Lower leg skin (tissue), 4 donors: ENCODE measurements at regions not wholly inside any gene's neighbourhood (a gene's known extent, or its start where the extent isn't known, plus 50 kb on each side); places are given as distances from the start of the nearest gene placed in this dataset.

Source experiments
- DNase-seq, 2 donors: peaks; one replicate each; pipeline ENCODE4 v3.0.0-alpha.2; 2019; ENCODE audit warnings: low spot score in 2 of 2
- H3K4me3 ChIP-seq: fragments of 200-600 bp; sonication (generic); 2 replicates; pipeline ENCODE4 v1.5.1; 2017; ENCODE audit warnings: mild to moderate bottlenecking, low read depth; ENCODE audit not compliant: poor library complexity, severe bottlenecking
- CTCF ChIP-seq, 3 donors: fragments of 450-650 bp; IDR thresholded peaks; one replicate each; pipeline ENCODE4 v1.5.1; 2016; ENCODE audit warnings: antibody characterized with exemption in 3 of 3, mild to moderate bottlenecking in 3 of 3, moderate library complexity in 2 of 3
- POLR2A ChIP-seq, 2 donors: fragments of 450-650 bp; IDR thresholded peaks; one replicate each; pipeline ENCODE4 v1.6.1; 2016 to 2017; ENCODE audit warnings: antibody characterized with exemption in 2 of 2, mild to moderate bottlenecking in 1 of 2, moderate library complexity in 1 of 2
- WGBS, 2 donors: methylation state at CpG; one replicate each; pipeline ENCODE4 v1.1.5; 2018; 5-methylcytosine and 5-hydroxymethylcytosine counted together
- intact Hi-C: fragments of 100-400 bp; cut with DNase I; formaldehyde crosslinking; loops from one replicate; pipeline ENCODE4 v1.15.0; 2023; ENCODE audit warnings: low total_unique reads

- intact Hi-C loops, result no loop called here
- TF ChIP-seq POLR2A (IDR thresholded peaks at IDR 0.05) (no peak), CTCF (IDR thresholded peaks at IDR 0.05) (no peak)
- WGBS, 2 donors, result 47 to 55% methylated on average over 21 to 22 of the region's 22 CpGs
- no peak overlapping the region for H3K4me3 ChIP-seq
- DNase-seq, result peak in 1 of 2 donors; percentile 61
Measured at GRCh38 chr14:104342435-104343293, 204.3 kb downstream of the KIF26A start.

GRCh38 chr14:104343294-104343625, 204.9 kb downstream of the KIF26A start:
- intact Hi-C loops, result no loop called here
- DNase-seq, result no peak
- no peak overlapping the region for H3K4me3 ChIP-seq
- WGBS, 2 donors, result 45 to 74% methylated on average over 1 to 6 of the region's 6 CpGs
- TF ChIP-seq POLR2A (IDR thresholded peaks at IDR 0.05) (no peak), CTCF (IDR thresholded peaks at IDR 0.05) (no peak)

GRCh38 chr14:104343690-104344640, 205.6 kb downstream of the KIF26A start:
- WGBS, 2 donors, result 57 to 73% methylated on average over 10 of the region's 11 CpGs
- DNase-seq, result peak in 1 of 2 donors; percentile 85
- TF ChIP-seq POLR2A (IDR thresholded peaks at IDR 0.05), result no peak
- TF ChIP-seq CTCF (IDR thresholded peaks at IDR 0.05), result no peak
- H3K4me3 ChIP-seq, result no peak overlapping the region
- intact Hi-C loops, result no loop called here

- intact Hi-C loops, result no loop called here
- 74 to 76% methylated on average over 11 of the region's 11 CpGs for WGBS, 2 donors
- H3K4me3 ChIP-seq, result no peak overlapping the region
- peak in 1 of 2 donors; percentile 36 for DNase-seq
- TF ChIP-seq CTCF (IDR thresholded peaks at IDR 0.05), result no peak
- no peak for TF ChIP-seq POLR2A (IDR thresholded peaks at IDR 0.05)
Measured at GRCh38 chr14:104344818-104345620, 206.6 kb downstream of the KIF26A start.

GRCh38 chr14:104345621-104346462, 207.5 kb downstream of the KIF26A start:
- 51 to 65% methylated on average over 20 of the region's 20 CpGs for WGBS, 2 donors
- intact Hi-C loops, result no loop called here
- TF ChIP-seq POLR2A (IDR thresholded peaks at IDR 0.05), result no peak
- no peak for TF ChIP-seq CTCF (IDR thresholded peaks at IDR 0.05)
- H3K4me3 ChIP-seq, result no peak overlapping the region
- DNase-seq, result peak in 1 of 2 donors; percentile 68
